AG08395 (cell line): ENCODE measurements at regions not wholly inside any gene's neighbourhood (a gene's known extent, or its start where the extent isn't known, plus 50 kb on each side); places are given as distances from the start of the nearest gene placed in this dataset.

ENCODE experiments used
- DNase-seq: peaks from one replicate; pipeline ENCODE4 v3.0.0; 2012; ENCODE audit warnings: mixed read lengths, low spot score

- peak; percentile 44 for DNase-seq
These were observed 88.0 kb downstream of the XCL2 start for GRCh38 chr1:168455764-168456163.

DNA sequence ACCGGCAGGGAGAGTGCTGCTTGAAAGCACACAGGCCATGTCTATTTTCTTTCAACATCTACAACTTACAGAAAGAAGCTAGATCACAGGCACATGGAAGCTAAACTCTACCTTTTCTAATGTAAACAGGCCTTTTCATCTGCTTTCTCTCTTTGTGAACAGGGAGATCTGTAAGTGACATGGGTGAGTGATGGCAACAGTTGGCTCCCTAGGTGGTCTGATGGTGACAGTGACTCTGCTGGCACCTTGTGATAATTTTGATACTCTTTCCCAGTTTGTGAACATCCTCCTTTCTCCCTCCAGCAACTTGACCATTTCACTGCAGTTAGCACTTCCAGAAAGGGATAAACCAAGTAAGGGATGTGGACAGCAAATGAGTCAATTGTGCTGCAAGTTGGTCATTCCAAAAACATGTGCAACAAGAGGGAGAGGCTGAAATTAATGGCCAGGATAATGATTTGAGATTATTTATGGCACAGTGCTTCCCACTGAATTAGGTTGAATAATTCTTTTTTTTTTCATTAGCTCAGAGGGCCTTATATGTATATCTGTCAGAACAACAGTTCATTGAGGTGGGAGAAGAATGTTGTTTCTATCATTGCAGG lies 89.5 kb downstream of the XCL2 start:
- DNase-seq = peak; percentile 74

- no peak for DNase-seq
These were observed 90.7 kb downstream of the XCL2 start for GRCh38 chr1:168453056-168453455.

- DNase-seq = no peak
These were observed 91.5 kb downstream of the XCL2 start for GRCh38 chr1:168452329-168452728.

GRCh38 chr1:168447871-168448270 lies 95.9 kb downstream of the XCL2 start:
- DNase-seq = no peak

DNA sequence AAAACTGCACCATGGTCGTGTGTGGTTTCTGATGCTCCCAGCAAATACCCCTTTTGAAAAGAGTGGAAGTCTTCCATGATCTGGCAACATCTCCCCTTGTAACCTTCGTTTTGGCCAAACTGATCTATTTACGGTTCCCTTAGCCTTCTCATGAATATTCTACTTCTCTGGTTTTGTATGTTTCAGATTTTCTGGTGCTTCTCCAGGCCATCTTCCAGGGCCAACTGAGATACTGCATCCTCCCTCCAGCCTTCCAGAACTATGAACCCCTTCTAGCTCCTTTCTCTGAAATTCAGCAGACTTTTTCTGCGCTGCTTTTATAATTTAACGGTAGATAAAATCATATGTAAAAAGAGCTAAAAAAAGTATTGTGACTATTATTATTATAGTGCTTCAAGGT lies 97.7 kb downstream of the XCL2 start:
- no peak for DNase-seq

DNA sequence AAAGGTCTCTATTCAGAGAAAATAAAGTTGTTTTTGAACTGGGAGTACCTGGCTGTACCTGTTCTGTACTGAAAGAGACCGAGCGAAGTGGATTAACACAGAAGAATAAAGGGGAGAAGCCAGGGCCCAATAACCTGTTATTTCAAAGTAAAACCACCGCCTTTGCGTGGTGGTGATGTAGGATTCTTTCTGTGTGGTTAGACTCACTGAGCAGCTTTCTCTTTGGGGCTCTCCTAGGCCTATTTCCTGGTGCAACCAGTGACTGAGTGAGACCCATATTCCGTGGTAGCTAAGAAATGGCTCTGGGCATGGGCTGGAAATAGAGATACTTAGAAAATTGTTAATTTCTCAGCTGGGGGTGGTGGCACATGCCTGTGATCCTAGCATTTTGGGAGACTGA lies 99.9 kb downstream of the XCL2 start:
- DNase-seq = no peak

DNA sequence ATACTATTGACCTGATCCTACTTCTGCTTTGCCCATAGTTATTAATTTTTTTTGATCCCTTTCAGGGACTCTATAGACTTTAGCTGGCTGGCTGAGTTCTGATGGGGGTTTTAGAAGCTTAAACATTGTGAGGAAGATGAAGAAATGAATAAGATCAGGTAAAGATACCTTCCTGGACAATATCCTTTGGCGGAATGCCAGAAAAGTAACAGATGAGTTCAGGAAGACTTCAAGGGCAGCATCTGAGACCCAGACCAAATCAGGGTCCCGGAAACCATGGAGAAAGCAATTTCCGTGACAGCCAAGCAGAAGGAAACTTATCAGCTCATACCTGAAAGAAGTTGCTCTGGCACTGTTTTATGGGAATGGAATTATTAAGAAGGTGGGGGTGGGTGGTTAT lies 100.4 kb downstream of the XCL2 start:
- DNase-seq = no peak

DNA sequence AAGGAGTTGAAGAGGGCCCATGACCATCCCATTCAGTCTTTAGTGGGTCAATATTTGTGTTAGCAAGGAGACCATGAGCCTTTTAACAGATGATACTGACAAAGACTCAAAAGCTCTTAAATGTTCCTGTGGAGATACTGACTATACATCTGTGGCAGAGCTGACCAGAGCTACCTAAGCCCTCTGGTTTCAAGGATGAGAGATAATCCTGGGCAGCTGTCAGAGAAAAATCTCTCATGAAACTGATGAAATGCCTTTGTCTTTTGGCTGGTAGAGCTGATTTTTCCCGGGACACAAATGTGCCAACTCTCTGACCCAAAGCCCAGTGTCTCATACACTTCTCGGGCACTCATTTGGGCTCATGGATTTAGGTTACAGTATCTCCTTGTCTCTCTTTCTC lies 100.9 kb downstream of the XCL2 start:
- no peak for DNase-seq

GRCh38 chr1:168441745-168442144 lies 102.1 kb downstream of the XCL2 start:
- DNase-seq = no peak

- DNase-seq = peak; percentile 85
These were observed 104.1 kb downstream of the XCL2 start for GRCh38 chr1:168439456-168440375.

GRCh38 chr1:168438626-168439025 lies 105.2 kb downstream of the XCL2 start:
- DNase-seq = no peak

DNA sequence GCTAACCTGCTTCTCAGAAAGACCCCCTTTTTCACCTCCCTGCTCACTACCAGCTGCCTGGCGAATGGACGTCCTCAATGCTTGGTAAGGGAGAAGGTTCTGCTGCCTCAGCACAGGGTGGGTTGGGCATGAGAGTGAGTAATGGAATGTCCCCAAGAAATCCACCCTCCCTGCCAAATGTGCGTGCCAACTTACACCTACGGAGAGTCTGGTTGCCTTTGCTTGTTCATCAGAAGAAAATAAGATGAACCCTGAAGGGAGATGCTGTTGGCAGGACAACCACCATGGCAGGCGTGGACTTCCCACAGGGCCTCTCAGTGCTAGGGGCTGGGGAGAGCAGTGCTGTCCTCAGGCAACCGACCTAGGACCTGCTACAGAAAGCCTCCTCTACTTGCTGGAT lies 106.0 kb downstream of the XCL2 start:
- no peak for DNase-seq

- no peak for DNase-seq
These were observed 108.4 kb downstream of the XCL2 start for GRCh38 chr1:168435439-168435838.

DNA sequence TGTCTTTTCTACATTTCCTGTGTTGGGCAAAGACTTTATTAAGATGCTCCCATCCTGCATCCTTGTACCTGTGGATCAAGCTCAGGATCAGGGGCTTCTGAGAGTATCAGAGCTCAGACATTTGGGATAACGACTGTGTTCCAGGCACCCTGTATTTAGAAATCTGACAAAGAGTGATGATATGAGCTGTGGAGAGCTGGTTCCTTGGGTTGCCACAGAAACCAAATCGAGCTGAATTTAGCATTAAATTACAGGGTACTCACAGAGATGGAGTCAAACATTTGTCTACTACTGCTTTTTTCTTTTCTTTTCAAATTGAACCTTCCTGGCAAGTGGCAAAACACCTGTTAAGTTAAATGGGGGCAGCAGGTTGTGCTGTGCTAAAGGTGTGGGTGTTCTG lies 110.6 kb downstream of the XCL2 start:
- DNase-seq = no peak

- no peak for DNase-seq
These were observed 111.9 kb downstream of the XCL2 start for GRCh38 chr1:168431882-168432281.

DNA sequence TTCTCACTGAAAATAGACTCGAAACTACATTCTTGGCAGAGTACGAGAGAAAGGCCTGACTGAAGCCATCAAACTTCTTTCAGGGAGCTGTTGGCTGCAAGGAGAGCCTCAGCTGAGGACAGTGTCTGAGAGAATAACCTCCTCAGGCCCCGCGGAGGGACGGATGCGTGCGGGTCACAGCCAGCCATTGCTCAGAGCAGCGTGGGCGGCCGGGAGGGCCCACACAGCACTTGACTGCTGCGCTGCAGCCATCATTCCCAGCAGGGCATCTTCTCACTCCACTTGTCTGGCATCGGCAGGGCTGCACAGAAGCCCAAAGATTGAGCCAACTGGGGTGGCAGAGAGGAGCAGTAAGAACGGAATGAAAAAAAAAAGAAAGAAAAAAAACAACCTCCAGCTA lies 113.5 kb downstream of the XCL2 start:
- no peak for DNase-seq

GRCh38 chr1:168428063-168428731 lies 115.6 kb downstream of the XCL2 start:
- peak; percentile 68 for DNase-seq

GRCh38 chr1:168427051-168427450 lies 116.7 kb downstream of the XCL2 start:
- DNase-seq = no peak

DNA sequence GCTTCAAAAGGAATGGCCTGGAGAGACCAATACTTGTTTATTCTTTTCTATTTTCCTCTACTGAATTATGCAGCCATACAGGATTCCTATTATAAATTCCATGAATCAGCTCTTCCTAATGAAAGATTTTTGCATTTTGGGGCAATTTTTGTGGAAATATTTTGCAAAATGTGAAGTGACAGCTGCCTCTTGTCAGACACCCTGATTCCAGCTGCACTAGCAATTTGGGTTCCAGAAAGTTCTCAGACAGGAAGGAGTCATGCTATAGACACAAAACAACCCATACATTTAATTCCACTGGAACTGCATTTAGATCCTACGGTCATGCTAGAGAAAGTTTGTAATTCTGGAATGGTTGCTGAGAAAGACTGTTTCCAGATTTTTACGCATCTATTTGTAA lies 119.5 kb downstream of the XCL2 start:
- no peak for DNase-seq

GRCh38 chr1:168422203-168422847 lies 121.5 kb downstream of the XCL2 start:
- DNase-seq = no peak

GRCh38 chr1:168421399-168422004 lies 122.3 kb downstream of the XCL2 start:
- no peak for DNase-seq
